ENCODE measurements at regions not wholly inside any gene's neighbourhood (a gene's known extent, or its start where the extent isn't known, plus 50 kb on each side); places are given as distances from the start of the nearest gene placed in this dataset.

GRCh38 chr16:51538707-51539498 is 387.8 kb upstream of the SALL1 start:
- TF ChIP-seq CREB1 (CRISPR knock-in tag; IDR thresholded peaks at IDR 0.05; ENCODE audit: low read depth) (no peak), CTCF (conservative IDR thresholded peaks at IDR 0.05; ENCODE audit: low read depth in 2 of 2) (no peak), POLR2AphosphoS5 (IDR thresholded peaks at IDR 0.05; ENCODE audit: low read depth) (no peak), EZH2 (IDR thresholded peaks at IDR 0.05; ENCODE audit: low read depth, unreplicated experiment) (no peak), ZNF114 (CRISPR knock-in tag; IDR thresholded peaks at IDR 0.05) (no peak)
